SK-N-SH (cell line): ENCODE measurements at regions not wholly inside any gene's neighbourhood (a gene's known extent, or its start where the extent isn't known, plus 50 kb on each side); places are given as distances from the start of the nearest gene placed in this dataset.

Experiments
- CTCF ChIA-PET: fragments of 300-600, 350-600 bp; formaldehyde crosslinking; extraction: SDS; loops from one replicate; lab custom pipeline; 2021; lab: Yijun Ruan, JAX
- POLR2A ChIA-PET: fragments of 350-600 bp; sonication (Branson Sonifier 250); formaldehyde crosslinking; extraction: SDS; loops from one replicate; lab custom pipeline; 2020; ENCODE audit warnings: antibody characterized with exemption, inconsistent platforms; lab: Yijun Ruan, JAX
- DNase-seq: peaks from one replicate; pipeline ENCODE4 v3.0.0; 2012
- H2AFZ ChIP-seq: fragments of 200-600 bp; sonication (generic); 2 replicates; pipeline ENCODE4 v1.8.1; 2016; ENCODE audit warnings: antibody characterized with exemption, mild to moderate bottlenecking, low read depth
- H3F3A ChIP-seq: fragments of 200-600 bp; sonication (generic); replicated peaks from 2 replicates; pipeline ENCODE3; 2016; ENCODE audit warnings: antibody characterized with exemption, mild to moderate bottlenecking; ENCODE audit not compliant: insufficient read depth
- H3K27ac ChIP-seq, 2 experiments: fragments of 200-500 bp in 1 of 2; fragments of 200-600 bp in 1 of 2; sonication (Bioruptor generic) in 1 of 2; sonication (generic), shearing (Covaris generic) in 1 of 2; 2 replicates each; pipeline versions ENCODE4 v1.5.1 to v1.6.1; 2014 to 2016; ENCODE audit warnings: low read depth in 2 of 2, inconsistent platforms in 1 of 2, low read length in 1 of 2, mild to moderate bottlenecking in 1 of 2, mixed read lengths in 1 of 2
- H3K27me3 ChIP-seq: fragments of 200-600 bp; sonication (generic), shearing (Covaris generic); 2 replicates; pipeline ENCODE4 v1.6.1; 2016; ENCODE audit warnings: mixed run types; ENCODE audit not compliant: insufficient read depth
- H3K36me3 ChIP-seq, 2 experiments: fragments of 200-500 bp in 1 of 2; fragments of 200-600 bp in 1 of 2; sonication (Bioruptor generic) in 1 of 2; sonication (generic) in 1 of 2; replicated peaks in 1 of 2; 2 replicates each; pipeline versions ENCODE3 to v1.5.1; 2014 to 2016; ENCODE audit warnings: low read length in 1 of 2, mild to moderate bottlenecking in 1 of 2; ENCODE audit not compliant: insufficient read depth in 2 of 2, control insufficient read depth in 1 of 2
- H3K4me1 ChIP-seq, 2 experiments: fragments of 200-500 bp in 1 of 2; fragments of 200-600 bp in 1 of 2; sonication (Bioruptor generic) in 1 of 2; sonication (generic), shearing (Covaris generic) in 1 of 2; 2 replicates each; pipeline versions ENCODE4 v1.5.1 to v1.6.1; 2014 to 2016; ENCODE audit warnings: low read depth in 1 of 2, low read length in 1 of 2, mixed run types in 1 of 2; ENCODE audit not compliant: insufficient read depth in 2 of 2, control insufficient read depth in 1 of 2
- H3K4me2 ChIP-seq: fragments of 200-600 bp; sonication (generic), shearing (Covaris generic); 2 replicates; pipeline ENCODE4 v1.6.1; 2017; ENCODE audit warnings: mixed run types
- H3K4me3 ChIP-seq, 2 experiments: fragments of 200-500 bp in 1 of 2; fragments of 200-600 bp in 1 of 2; sonication (Bioruptor generic) in 1 of 2; sonication (generic), shearing (Covaris generic) in 1 of 2; 2 replicates each; pipeline versions ENCODE4 v1.5.1 to v1.8.1; 2014 to 2016; ENCODE audit warnings: low read depth in 2 of 2, inconsistent platforms in 1 of 2, low read length in 1 of 2, mild to moderate bottlenecking in 1 of 2, mixed read lengths in 1 of 2, moderate library complexity in 1 of 2
- H3K79me2 ChIP-seq: fragments of 200-600 bp; sonication (generic); 2 replicates; pipeline ENCODE4 v1.8.1; 2017; ENCODE audit warnings: mild to moderate bottlenecking; ENCODE audit not compliant: insufficient read depth
- H3K9ac ChIP-seq: fragments of 200-600 bp; sonication (generic); 2 replicates; pipeline ENCODE4 v1.6.1; 2017; ENCODE audit warnings: mixed run types
- H3K9me2 ChIP-seq: fragments of 200-600 bp; sonication (generic); 2 replicates; pipeline ENCODE4 v1.6.1; 2017; ENCODE audit warnings: mixed run types
- H3K9me3 ChIP-seq: fragments of 200-600 bp; sonication (generic); 2 replicates; pipeline ENCODE4 v1.6.1; 2017; ENCODE audit warnings: mixed run types, mild to moderate bottlenecking, moderate library complexity
- H4K20me1 ChIP-seq: fragments of 200-600 bp; sonication (generic); 2 replicates; pipeline ENCODE4 v1.6.1; 2017; ENCODE audit warnings: mild to moderate bottlenecking, mixed run types; ENCODE audit not compliant: insufficient read depth
- ELF1 ChIP-seq: IDR thresholded peaks from 2 replicates; pipeline ENCODE4 v1.4.0; 2012
- EP300 ChIP-seq, 2 experiments: IDR thresholded peaks; 2 replicates each; pipeline versions ENCODE4 v1.4.0 to v1.6.1; 2012; ENCODE audit warnings: borderline replicate concordance in 1 of 2, low read depth in 1 of 2, low read length in 1 of 2
- EZH2phosphoT487 ChIP-seq: fragments of 200-600 bp; sonication (generic); IDR thresholded peaks from 2 replicates; pipeline ENCODE4 v1.6.1; 2017; ENCODE audit warnings: low read depth, mixed run types, mild to moderate bottlenecking, antibody characterized with exemption, moderate library complexity, borderline replicate concordance
- FOXJ3 ChIP-seq: sonication (generic); formaldehyde crosslinking; IDR thresholded peaks from 2 replicates; pipeline ENCODE4 v1.5.1; 2020; ENCODE audit warnings: mild to moderate bottlenecking, missing genetic modification reagents
- FOXM1 ChIP-seq: IDR thresholded peaks from 2 replicates; pipeline ENCODE4 v1.4.0; 2012; ENCODE audit warnings: low read depth, mild to moderate bottlenecking
- GABPA ChIP-seq: IDR thresholded peaks from 2 replicates; pipeline ENCODE4 v1.4.0; 2012; ENCODE audit warnings: low read depth, mild to moderate bottlenecking
- GATA2 ChIP-seq: sonication (generic); formaldehyde crosslinking; IDR thresholded peaks from 2 replicates; pipeline ENCODE4 v1.5.0; 2020; ENCODE audit warnings: mild to moderate bottlenecking, missing genetic modification reagents
- MAX ChIP-seq: IDR thresholded peaks from 2 replicates; pipeline ENCODE4 v1.4.0; 2012; ENCODE audit warnings: low read depth
- MEF2A ChIP-seq: IDR thresholded peaks from 2 replicates; pipeline ENCODE4 v1.4.0; 2012; ENCODE audit warnings: low read depth, borderline replicate concordance
- MXI1 ChIP-seq: IDR thresholded peaks from 2 replicates; pipeline ENCODE4 v1.6.1; 2012; ENCODE audit warnings: mild to moderate bottlenecking, low read depth, low read length, improper control_type of control experiment
- NRF1 ChIP-seq: IDR thresholded peaks from 2 replicates; pipeline ENCODE4 v1.6.1; 2012; ENCODE audit warnings: low read depth, mild to moderate bottlenecking, low read length
- PBX3 ChIP-seq: IDR thresholded peaks from 2 replicates; pipeline ENCODE4; 2012
- POLR2AphosphoS5 ChIP-seq: IDR thresholded peaks from 2 replicates; pipeline ENCODE4 v1.6.1; 2012; ENCODE audit warnings: low read depth, low read length
- RCOR1 ChIP-seq: fragments of 150-350 bp; IDR thresholded peaks from 2 replicates; pipeline ENCODE4 v1.6.1; 2017; ENCODE audit warnings: antibody characterized with exemption, low read length
- RXRA ChIP-seq: IDR thresholded peaks from 2 replicates; pipeline ENCODE4 v1.4.0; 2012; ENCODE audit warnings: low read depth, mild to moderate bottlenecking, borderline replicate concordance
- SMC3 ChIP-seq: IDR thresholded peaks from 2 replicates; pipeline ENCODE4 v1.6.1; 2012; ENCODE audit warnings: low read depth, low read length, improper control_type of control experiment
- TEAD4 ChIP-seq: IDR thresholded peaks from 2 replicates; pipeline ENCODE4 v1.4.0; 2012; ENCODE audit warnings: mild to moderate bottlenecking, borderline replicate concordance; ENCODE audit not compliant: insufficient read depth
- USF2 ChIP-seq: fragments of 150-350 bp; IDR thresholded peaks from 2 replicates; pipeline ENCODE4 v1.6.1; 2017; ENCODE audit warnings: antibody characterized with exemption, low read length, low read depth, borderline replicate concordance
- WGBS: methylation state at CpG from one replicate; pipeline ENCODE4 v1.1.6; 2017; ENCODE audit warnings: low lambda C conversion rate; 5-methylcytosine and 5-hydroxymethylcytosine counted together
- TF ChIP-seq, protein P1 (sequence below): fragments of 150-350 bp; IDR thresholded peaks from 2 replicates; pipeline ENCODE4 v1.6.1; 2016; ENCODE audit warnings: mild to moderate bottlenecking, low read depth, low read length
- TF ChIP-seq, protein P2 (sequence below): IDR thresholded peaks from 2 replicates; pipeline ENCODE4 v1.4.0; 2012; ENCODE audit warnings: low read depth, borderline replicate concordance

DNA sequence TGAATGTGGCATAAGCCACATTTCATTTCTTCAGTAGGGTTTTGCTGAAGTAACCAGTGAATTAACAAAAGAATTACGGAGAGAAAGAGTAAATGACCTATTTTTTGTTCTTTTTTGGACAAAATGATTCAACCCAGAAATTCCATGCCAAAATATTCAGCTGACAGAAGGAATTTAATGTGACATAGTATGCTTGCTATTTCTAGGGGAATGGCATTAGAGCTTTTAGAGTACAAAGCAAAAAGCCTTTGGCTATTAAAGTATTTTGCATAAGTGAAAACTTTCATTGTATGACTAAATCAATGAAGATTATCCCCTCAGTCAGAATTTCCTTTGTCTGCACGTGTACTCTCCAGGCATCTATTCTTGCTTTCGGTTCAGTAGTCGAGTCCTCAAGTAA is 465.3 kb downstream of the COG6 start:
- H3K4me2 ChIP-seq = no peak overlapping the region
- no peak overlapping the region for H2AFZ ChIP-seq
- H3K4me1 ChIP-seq = no peaks in the 10 kb centered on the region
- TF ChIP-seq PBX3 (0 out of 2 replicates have a peak, but pooled peaks have one; percentile 5), EZH2phosphoT487 (no peak)
- H3K36me3 ChIP-seq = no peaks in the 10 kb centered on the region
- H3K27ac ChIP-seq = no peak overlapping the region
- 38% methylated on average over 3 of the region's 4 CpGs for WGBS
- H3K9me3 ChIP-seq = no peaks in the 10 kb centered on the region; the same call in 1 of the 2 replicates
- no peaks in the 10 kb centered on the region for H3K27me3 ChIP-seq
- no peaks in the 10 kb centered on the region for H3K9me2 ChIP-seq
- no peaks in the 10 kb centered on the region for H3K79me2 ChIP-seq
- H3K4me3 ChIP-seq = no peak overlapping the region
- ChIA-PET POLR2A (no interaction called here), CTCF (no interaction called here)
- no peak overlapping the region for H3K9ac ChIP-seq
- no peaks in the 10 kb centered on the region for H3F3A ChIP-seq
- no peaks in the 10 kb centered on the region for H4K20me1 ChIP-seq
- DNase-seq = no peak

DNA sequence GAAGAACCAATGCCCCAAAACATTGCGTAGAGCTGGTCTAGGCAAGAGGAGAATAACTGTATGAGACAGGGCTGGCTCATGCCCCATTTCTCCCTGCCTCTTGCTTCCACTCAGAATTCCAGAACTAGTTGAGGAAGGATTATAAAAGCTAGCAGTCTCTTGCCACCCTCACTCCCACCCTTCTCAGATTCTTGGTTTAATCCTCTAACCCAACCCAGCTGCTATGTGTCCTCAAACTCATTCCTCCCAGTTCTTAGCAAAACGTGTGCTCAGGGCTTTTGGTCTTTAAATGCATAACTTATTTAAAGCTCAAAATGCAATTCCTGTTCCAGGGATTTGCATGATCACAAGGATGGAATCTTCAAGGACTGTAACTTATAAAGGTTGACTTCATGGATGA is 466.3 kb downstream of the COG6 start:
- DNase-seq = no peak
- Histone ChIP-seq H3K36me3 (no peaks in the 10 kb centered on the region), H3K9ac (no peak overlapping the region), H3K27me3 (no peaks in the 10 kb centered on the region), H3K4me3 (no peak overlapping the region), H3F3A (no peaks in the 10 kb centered on the region), H3K4me1 (no peaks in the 10 kb centered on the region), H2AFZ (no peak overlapping the region), H3K9me2 (no peaks in the 10 kb centered on the region), H3K79me2 (no peaks in the 10 kb centered on the region), H3K4me2 (no peak overlapping the region), H3K27ac (no peak overlapping the region), H3K9me3 (no peaks in the 10 kb centered on the region; the same call in 1 of the 2 replicates), H4K20me1 (no peaks in the 10 kb centered on the region)
- ChIA-PET CTCF (no interaction called here), POLR2A (no interaction called here)
- TF ChIP-seq NRF1 = no peak
- TF ChIP-seq MEF2A = no peak
- TF ChIP-seq RXRA = no peak
- TF ChIP-seq, protein P1, sequence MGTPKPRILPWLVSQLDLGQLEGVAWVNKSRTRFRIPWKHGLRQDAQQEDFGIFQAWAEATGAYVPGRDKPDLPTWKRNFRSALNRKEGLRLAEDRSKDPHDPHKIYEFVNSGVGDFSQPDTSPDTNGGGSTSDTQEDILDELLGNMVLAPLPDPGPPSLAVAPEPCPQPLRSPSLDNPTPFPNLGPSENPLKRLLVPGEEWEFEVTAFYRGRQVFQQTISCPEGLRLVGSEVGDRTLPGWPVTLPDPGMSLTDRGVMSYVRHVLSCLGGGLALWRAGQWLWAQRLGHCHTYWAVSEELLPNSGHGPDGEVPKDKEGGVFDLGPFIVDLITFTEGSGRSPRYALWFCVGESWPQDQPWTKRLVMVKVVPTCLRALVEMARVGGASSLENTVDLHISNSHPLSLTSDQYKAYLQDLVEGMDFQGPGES = no peak
- no peak for TF ChIP-seq MAX
- TF ChIP-seq POLR2AphosphoS5 = no peak
- TF ChIP-seq GATA2 (CRISPR knock-in tag) = no peak
- TF ChIP-seq MXI1 = no peak
- TF ChIP-seq ELF1 = no peak
- no peak for TF ChIP-seq USF2
- TF ChIP-seq GABPA = no peak
- TF ChIP-seq FOXM1 = no peak
- TF ChIP-seq FOXJ3 (CRISPR knock-in tag) = no peak
- TF ChIP-seq TEAD4 = no peak
- no peak for TF ChIP-seq SMC3
- no peak for TF ChIP-seq RCOR1
- no peak for TF ChIP-seq EP300 (IDR thresholded peaks at IDR 0.05; ENCODE audit: borderline replicate concordance in 1 of 2, low read depth in 1 of 2, low read length in 1 of 2)
- TF ChIP-seq, protein P2, sequence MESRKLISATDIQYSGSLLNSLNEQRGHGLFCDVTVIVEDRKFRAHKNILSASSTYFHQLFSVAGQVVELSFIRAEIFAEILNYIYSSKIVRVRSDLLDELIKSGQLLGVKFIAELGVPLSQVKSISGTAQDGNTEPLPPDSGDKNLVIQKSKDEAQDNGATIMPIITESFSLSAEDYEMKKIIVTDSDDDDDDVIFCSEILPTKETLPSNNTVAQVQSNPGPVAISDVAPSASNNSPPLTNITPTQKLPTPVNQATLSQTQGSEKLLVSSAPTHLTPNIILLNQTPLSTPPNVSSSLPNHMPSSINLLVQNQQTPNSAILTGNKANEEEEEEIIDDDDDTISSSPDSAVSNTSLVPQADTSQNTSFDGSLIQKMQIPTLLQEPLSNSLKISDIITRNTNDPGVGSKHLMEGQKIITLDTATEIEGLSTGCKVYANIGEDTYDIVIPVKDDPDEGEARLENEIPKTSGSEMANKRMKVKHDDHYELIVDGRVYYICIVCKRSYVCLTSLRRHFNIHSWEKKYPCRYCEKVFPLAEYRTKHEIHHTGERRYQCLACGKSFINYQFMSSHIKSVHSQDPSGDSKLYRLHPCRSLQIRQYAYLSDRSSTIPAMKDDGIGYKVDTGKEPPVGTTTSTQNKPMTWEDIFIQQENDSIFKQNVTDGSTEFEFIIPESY = no peak
- WGBS = 58% methylated on average over 2 of the region's 2 CpGs
